Umbilical cord (tissue), 1 donor: ENCODE measurements at regions not wholly inside any gene's neighbourhood (a gene's known extent, or its start where the extent isn't known, plus 50 kb on each side); places are given as distances from the start of the nearest gene placed in this dataset.

Source experiments
- DNase-seq: peaks from one replicate; pipeline ENCODE4 v3.0.0-alpha.2; 2015; ENCODE audit warnings: low spot score

DNA sequence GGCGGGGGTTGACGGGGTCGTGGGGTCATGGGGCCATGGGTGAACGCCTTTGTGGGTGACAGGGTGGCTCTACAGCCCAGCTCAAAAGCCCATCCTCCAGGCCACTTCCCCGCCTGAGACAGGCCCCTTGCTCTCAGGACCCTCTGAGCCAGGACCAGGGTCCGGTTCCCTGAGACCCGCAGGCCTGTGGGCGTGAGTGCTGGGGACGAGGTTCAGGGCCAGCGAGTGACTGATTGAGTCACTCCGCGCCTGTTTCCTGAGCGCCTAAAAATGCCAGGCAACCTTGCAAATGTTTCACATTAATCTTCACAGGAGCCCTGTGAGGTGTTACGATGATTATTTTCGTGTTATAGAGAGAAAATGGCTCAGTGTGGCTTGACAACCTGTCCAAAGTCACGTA lies 97.8 kb downstream of the ZNF674 start:
- no peak for DNase-seq

- DNase-seq, result peak; percentile 82
Measured at GRCh38 chrX:46446727-46447378, 98.4 kb downstream of the ZNF674 start.

GRCh38 chrX:46444011-46444410 lies 101.2 kb downstream of the ZNF674 start:
- no peak for DNase-seq

GRCh38 chrX:46436744-46437143 lies 108.5 kb downstream of the ZNF674 start:
- DNase-seq, result no peak

DNA sequence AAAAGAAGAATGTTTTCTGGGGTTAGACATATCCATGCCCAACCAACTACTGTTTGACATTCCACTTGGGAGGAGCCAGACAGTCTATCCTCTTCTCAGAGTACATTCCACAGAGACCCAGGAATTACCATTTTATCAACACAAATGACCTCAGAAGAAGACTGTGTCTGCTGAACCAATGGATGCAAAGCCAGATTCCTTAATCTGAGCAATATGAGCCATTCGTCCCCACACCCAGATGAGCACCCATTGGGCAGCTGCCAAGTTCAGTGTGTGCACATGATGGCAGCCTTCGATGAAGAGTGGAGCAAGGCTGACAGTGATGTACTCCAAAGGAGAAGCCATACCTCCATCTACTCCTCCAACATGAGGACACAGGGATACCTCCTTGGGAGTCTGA lies 111.3 kb downstream of the ZNF674 start:
- DNase-seq, result no peak

DNA sequence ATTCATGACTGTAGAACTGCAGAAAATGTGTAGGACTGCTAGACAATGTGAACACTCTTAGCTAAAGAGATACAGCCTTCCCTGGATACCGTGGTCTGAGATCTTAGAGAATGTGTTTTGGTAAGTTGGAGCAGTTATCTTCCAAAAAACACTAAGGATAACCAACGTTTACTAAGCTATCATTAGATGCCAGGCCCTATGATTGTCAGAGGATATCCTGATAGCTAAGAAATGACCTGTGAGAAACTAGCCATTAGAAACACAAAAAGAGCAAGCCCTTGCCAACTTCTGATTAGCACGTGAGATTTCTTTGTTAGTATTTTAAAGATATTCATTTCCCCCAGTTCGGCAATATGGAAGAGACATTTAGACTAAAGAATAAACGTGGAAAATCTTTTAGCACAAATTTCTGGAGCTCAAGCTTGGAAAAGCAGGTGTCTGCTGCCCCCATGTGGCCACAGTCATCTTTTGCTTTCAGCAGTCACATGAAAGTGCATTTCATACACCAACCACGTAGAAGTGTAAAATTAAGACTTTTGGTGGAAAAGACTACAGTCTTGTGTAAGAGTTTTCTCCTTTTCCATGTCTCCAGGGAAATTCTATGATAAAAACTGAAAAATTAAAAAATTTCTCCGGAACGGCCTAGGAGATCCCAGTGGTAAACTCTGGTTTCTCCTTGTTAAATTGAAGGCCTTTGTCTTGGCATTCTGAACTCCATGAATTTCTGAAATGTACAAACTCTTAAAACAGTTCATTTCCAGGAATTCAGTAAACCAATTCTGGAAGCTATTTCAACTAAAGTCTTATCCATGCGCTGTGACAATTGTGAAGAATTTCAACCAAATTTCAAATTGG lies 136.4 kb downstream of the ZNF674 start:
- peak; percentile 65 for DNase-seq

DNA sequence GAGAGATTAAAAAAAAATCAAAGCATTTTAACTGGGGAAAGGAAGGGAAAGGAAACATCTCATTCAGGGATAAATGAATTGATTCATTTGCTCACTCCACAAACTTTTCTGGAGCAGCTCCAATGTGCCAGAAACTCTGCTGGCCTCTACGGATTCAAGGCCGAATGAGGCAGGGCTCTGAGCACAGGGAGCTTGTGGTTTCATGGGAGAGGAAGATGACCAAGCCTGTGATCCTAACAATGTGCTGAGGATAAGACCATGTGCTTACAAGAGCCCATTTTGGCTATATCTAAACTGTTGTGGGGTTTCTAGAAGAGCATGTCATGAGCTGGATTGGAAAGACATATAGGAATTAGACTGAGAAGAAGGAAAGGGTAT lies 137.5 kb downstream of the ZNF674 start:
- no peak for DNase-seq

- DNase-seq, result peak; percentile 51
Measured at GRCh38 chrX:46407036-46407752, 138.0 kb downstream of the ZNF674 start.

- no peak for DNase-seq
Measured at GRCh38 chrX:46404774-46405173, 140.4 kb downstream of the ZNF674 start.

- no peak for DNase-seq
Measured at GRCh38 chrX:46400530-46401443, 144.4 kb downstream of the ZNF674 start.

DNA sequence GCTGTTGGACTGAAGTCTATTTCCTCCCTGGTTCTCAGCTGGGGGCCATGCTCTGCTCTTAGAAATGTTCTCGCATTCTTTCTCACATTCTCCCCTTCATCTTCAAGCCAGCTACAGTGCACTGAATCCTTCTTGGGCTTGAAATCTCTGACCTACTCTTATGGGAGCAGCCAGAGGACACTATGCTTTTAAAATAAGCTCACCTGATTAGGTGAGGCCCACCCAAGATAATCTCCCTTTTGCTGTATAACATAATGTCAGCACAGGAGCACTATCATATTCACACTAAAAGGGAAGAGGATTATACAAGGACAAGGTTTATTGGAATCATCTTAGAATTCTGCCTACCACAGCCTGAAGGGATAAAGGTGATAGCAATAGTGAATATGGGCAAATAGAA lies 146.3 kb downstream of the ZNF674 start:
- no peak for DNase-seq

DNA sequence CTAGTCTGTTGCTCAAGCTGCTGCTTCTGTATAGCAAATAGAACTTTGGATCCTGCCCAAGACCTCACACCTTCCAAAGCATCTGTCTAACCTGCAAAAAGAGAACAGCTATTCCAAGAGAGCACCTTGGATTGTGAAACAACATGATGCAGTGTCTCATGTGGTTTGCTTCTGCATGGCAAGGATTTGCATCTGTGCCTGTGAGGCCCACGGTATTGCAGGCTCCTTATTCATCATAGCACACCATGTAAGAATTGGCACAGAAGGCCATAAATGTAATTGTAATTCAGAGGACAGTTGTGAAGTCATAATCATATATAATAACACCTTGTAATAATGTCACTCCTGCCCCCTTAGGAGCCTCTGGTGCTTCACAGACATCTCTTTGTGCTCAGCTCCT lies 147.1 kb downstream of the ZNF674 start:
- no peak for DNase-seq

- no peak for DNase-seq
Measured at GRCh38 chrX:46386511-46386910, 158.7 kb downstream of the ZNF674 start.

DNA sequence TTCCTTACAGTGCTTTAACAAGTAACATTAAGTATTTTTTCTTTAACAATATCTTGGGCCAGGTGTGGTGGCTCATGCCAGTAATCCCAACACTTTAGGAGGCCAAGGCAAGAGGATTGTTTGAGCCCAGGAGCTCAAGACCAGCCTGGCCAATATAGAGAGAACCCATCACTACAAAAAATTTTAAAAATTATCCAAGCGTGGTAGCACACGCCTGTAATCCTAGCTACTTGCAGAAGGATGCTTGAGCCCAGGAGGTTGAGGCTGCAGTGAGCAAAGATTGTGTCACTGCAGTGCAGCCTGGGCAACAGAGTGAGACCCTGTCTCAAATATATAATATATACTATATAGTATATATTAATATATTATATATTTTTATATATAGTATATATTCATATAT lies 162.2 kb downstream of the ZNF674 start:
- no peak for DNase-seq

GRCh38 chrX:46382595-46382994 lies 162.6 kb downstream of the ZNF674 start:
- DNase-seq, result no peak

- peak; percentile 2 for DNase-seq
Measured at GRCh38 chrX:46381630-46382029, 163.6 kb downstream of the ZNF674 start.

DNA sequence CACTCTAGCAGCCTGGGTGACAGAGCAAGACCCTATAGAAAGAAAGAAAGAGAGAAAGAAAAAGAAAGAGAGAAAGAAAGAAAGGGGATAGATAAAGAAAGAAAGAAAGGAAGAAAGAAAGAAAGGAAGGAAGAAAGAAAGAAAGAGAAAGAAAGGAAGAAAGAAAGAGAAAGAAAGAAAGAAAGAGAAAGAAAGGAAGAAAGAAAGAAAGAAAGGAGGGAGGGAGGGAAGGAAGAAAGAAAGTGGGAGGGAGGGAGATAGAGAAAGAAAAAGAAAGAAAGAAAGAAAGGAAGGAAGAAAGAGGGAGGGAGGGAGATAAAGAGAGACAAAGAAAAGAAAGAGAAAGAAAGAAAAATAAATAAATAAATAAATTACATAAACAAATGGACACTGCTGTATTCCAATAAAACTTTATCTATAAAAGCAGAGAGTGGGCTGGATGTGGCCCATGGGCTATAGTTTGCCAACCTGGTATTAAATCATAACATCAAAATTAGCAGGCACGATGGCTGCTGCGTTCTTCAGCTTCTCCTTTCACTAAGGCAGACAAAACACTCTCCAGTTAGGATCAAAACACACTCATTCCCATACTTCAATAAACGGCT lies 165.0 kb downstream of the ZNF674 start:
- DNase-seq, result no peak

GRCh38 chrX:46376246-46376885 lies 168.9 kb downstream of the ZNF674 start:
- peak; percentile 58 for DNase-seq

GRCh38 chrX:46375831-46376230 lies 169.4 kb downstream of the ZNF674 start:
- no peak for DNase-seq

- DNase-seq, result no peak
Measured at GRCh38 chrX:46374371-46374770, 170.8 kb downstream of the ZNF674 start.

DNA sequence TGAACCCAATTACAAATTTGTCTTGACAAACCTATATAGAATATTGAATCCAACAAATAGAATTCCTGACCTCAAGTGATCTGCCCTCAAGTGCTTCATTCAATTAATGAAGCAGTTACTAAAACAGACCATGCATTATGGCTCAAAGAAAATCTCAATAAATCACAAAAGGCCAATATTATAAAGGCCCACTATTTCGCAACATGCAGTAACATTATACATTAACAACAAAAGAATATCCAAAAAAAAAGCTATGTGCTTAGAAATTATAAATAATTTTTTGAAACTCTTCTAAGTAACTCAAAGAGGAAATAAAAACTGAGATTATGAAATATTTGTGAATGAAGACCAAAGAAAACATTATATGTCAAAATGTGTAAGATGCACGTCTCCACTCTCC lies 177.7 kb downstream of the ZNF674 start:
- no peak for DNase-seq
